Naive thymus-derived CD8-positive, alpha-beta T cell (primary cell): ENCODE measurements at regions not wholly inside any gene's neighbourhood (a gene's known extent, or its start where the extent isn't known, plus 50 kb on each side); places are given as distances from the start of the nearest gene placed in this dataset.
"Not testable (repeated sequence)": the region's sequence is repeated elsewhere in the genome, so short reads cannot be mapped to it uniquely, and the experiment has no call there.

ENCODE experiments used
- ATAC-seq, 2 donors: fragments of 150-1000 bp; cut with Tn5 transposase in 1 of 2; sonication (Bioruptor Pico), chemical (Tn5 transposase) in 1 of 2; 1 replicate in 1 of 2; 2 replicates in 1 of 2; pipeline ENCODE4 v1.10.0; 2021; ENCODE audit warnings: mild to moderate bottlenecking in 2 of 2, moderate library complexity in 2 of 2
- POLR2A ChIA-PET: fragments of 350-600 bp; sonication (Branson Sonifier 250); formaldehyde crosslinking; loops from one replicate; lab custom pipeline; 2021; ENCODE audit warnings: antibody characterized with exemption; lab: Charles Lee
- DNase-seq, 10 donors: peaks; one replicate each; pipeline versions ENCODE4 v3.0.0 to v3.0.0-alpha.2; 2020 to 2022
- H3K27ac Mint-ChIP-seq, 10 donors: one replicate each; pipeline ENCODE4 v1.8.0; 2020 to 2022; ENCODE audit warnings: mild to moderate bottlenecking in 10 of 10, mixed read lengths in 10 of 10, moderate library complexity in 4 of 10, inconsistent platforms in 1 of 10
- H3K27me3 Mint-ChIP-seq, 5 donors: one replicate each; pipeline ENCODE4 v1.8.0; 2021 to 2022; ENCODE audit warnings: mixed read lengths in 5 of 5
- H3K36me3 Mint-ChIP-seq, 3 donors: one replicate each; pipeline ENCODE4 v1.8.0; 2020 to 2022; ENCODE audit warnings: mixed read lengths in 3 of 3, mild to moderate bottlenecking in 2 of 3, inconsistent platforms in 1 of 3
- H3K4me1 Mint-ChIP-seq, 4 donors: one replicate each; pipeline ENCODE4 v1.8.0; 2021 to 2022; ENCODE audit warnings: mixed read lengths in 4 of 4
- H3K4me3 Mint-ChIP-seq, 10 donors: one replicate each; pipeline ENCODE4 v1.8.0; 2020 to 2022; ENCODE audit warnings: mild to moderate bottlenecking in 10 of 10, mixed read lengths in 10 of 10, moderate library complexity in 6 of 10, inconsistent platforms in 1 of 10
- H3K9me3 Mint-ChIP-seq, 9 donors: one replicate each; pipeline ENCODE4 v1.8.0; 2020 to 2022; ENCODE audit warnings: mixed read lengths in 9 of 9, mild to moderate bottlenecking in 3 of 9, inconsistent platforms in 1 of 9, moderate library complexity in 1 of 9

DNA sequence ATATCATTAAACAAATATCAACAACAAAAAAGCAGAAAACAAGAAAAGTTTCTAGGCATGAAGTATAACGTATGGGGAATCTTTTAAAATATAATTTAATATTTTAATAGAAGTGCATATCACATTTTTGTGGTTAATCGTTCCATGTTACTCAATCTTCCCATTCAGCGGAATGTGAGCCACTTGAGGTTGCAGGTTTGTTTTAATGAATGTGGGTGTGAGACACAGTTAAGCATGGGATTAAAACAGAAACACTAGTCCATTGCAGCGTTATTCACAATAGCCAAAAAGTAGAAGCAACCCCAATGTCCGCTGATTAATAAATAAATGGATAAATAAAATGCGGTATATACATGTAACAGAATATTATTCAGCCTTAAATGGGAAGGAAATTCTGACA is 146.0 kb downstream of the NDFIP2 start:
- ATAC-seq (no peak), DNase-seq (no peak)
- Mint-ChIP-seq H3K36me3 (no peaks in the 10 kb centered on the region), H3K9me3 (peaks cover 0 to 2% (median 0%) of the 10 kb centered on the region in 9 donors), H3K4me3 (no peak overlapping the region), H3K27ac (no peak overlapping the region), H3K27me3 (peaks cover 8 to 17% (median 11%) of the 10 kb centered on the region in 5 donors), H3K4me1 (no peaks in the 10 kb centered on the region)
- POLR2A ChIA-PET: no interaction called here

DNA sequence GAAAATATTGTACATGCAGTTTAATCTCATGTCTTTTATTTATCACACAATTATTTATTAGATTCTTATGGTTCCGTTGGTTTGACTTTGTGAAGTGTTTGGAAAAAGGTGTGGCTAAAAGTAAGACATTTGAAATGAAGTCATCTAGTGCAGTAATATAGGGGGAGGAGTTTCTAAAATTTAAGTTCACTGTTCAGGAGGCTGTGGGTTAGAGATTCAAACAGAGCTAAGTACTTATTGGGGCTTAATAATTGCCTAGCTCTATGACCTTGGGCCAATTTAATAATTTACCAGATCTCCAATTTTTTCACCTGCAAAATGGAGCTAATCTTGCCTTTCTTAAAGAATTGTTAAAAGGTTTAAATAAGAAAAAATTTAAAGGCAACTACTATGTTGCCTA is 144.6 kb downstream of the NDFIP2 start:
- POLR2A ChIA-PET: no interaction called here

DNA sequence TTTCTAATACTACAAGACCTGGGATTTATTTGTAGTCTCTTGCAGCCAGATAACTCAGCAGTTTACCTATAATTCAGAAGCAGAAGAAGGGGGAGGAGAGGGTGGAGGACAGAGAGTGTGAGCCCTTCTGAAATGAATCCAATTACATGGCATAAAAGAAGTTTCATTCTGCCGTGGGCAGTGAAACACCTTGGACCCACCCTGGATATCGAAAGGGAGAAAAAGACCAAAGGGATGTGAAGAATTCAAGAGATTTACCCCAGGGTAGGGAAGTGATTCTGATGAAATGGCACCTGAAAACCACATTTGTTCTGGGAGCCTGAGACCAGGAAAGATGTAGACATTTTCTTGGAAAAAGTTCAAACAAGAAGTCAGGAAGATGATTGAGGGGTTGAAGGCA is 140.9 kb downstream of the NDFIP2 start:
- no peak for DNase-seq
- Mint-ChIP-seq H3K4me1 (no peaks in the 10 kb centered on the region), H3K36me3 (no peaks in the 10 kb centered on the region), H3K4me3 (no peak overlapping the region), H3K27ac (no peak overlapping the region), H3K9me3 (peaks cover 0 to 9% (median 0%) of the 10 kb centered on the region in 9 donors), H3K27me3 (peaks cover 7 to 35% (median 23%) of the 10 kb centered on the region in 5 donors)
- POLR2A ChIA-PET: no interaction called here
- no peak for ATAC-seq

More for the DNA sequence above, 144.6 kb downstream of the NDFIP2 start:
- H3K27ac Mint-ChIP-seq: no peak overlapping the region
- peaks cover 8 to 23% (median 11%) of the 10 kb centered on the region in 5 donors for H3K27me3 Mint-ChIP-seq
- H3K9me3 Mint-ChIP-seq: peaks cover 0 to 4% (median 0%) of the 10 kb centered on the region in 9 donors
- ATAC-seq (no peak), DNase-seq (no peak)
- H3K4me1 Mint-ChIP-seq: no peaks in the 10 kb centered on the region
- H3K36me3 Mint-ChIP-seq: no peaks in the 10 kb centered on the region
- H3K4me3 Mint-ChIP-seq: no peak overlapping the region

DNA sequence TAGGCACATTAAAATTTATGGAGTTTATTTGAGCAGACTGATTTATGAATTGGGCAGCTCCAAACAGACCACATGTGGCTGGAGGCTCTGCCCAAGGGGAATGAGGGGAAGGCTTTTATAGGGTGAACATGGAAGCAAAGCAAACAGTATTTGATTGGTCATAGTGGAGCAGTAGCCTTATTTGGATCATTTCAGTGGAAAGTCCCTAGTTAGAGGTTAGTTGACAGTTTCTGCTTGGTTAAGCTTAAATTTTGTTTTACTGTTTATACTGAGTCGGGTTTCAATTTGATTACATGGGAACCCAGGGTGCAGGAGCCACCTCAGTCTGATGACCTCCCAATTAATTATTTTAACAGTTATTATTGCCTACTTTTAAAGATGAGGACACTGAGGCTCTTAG is 140.5 kb downstream of the NDFIP2 start:
- peaks cover 0 to 9% (median 0%) of the 10 kb centered on the region in 9 donors for H3K9me3 Mint-ChIP-seq
- H3K36me3 Mint-ChIP-seq: no peaks in the 10 kb centered on the region
- H3K27me3 Mint-ChIP-seq: peaks cover 7 to 35% (median 23%) of the 10 kb centered on the region in 5 donors
- no peak overlapping the region for H3K27ac Mint-ChIP-seq
- no peak for DNase-seq
- ATAC-seq: no peak
- POLR2A ChIA-PET: no interaction called here
- no peaks in the 10 kb centered on the region for H3K4me1 Mint-ChIP-seq
- no peak overlapping the region for H3K4me3 Mint-ChIP-seq

DNA sequence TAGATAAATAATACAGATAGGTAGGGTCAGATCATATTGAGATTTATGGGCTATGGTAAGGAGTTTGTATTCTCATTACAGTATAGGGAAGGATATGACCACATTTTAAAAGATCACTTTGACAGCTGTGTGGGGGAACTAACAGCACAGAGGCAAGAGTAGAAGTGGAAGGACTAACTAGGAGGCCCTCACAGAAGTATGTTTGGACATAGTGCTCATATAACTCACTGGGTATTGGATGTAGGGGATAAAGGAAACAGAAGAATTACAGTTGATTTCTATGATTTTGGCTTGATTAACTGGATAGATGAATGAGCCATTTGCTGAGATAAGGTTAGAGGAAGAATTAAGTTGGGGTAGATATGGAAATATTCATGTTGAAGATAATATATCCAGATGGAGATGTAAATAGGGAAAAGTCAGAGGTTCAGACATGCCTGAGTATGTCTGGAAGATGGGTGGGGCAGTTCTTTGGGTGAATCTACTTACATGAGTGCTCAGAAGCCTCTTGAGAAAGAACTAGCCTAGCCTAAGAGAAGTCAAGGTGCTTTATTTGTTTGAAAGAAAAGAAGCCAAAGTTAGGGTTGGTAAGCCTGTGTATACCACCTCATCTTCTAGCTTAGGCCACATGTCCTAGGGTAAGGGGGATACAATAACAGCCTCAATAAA is 133.4 kb downstream of the NDFIP2 start:
- peaks cover 0 to 15% (median 0%) of the 10 kb centered on the region in 9 donors for H3K9me3 Mint-ChIP-seq
- peaks cover 0 to 6% (median 0%) of the 10 kb centered on the region in 3 donors for H3K36me3 Mint-ChIP-seq
- POLR2A ChIA-PET: no interaction called here
- no peak for ATAC-seq
- no peaks in the 10 kb centered on the region for H3K4me1 Mint-ChIP-seq
- no peak overlapping the region for H3K4me3 Mint-ChIP-seq
- peaks cover 4 to 31% (median 17%) of the 10 kb centered on the region in 5 donors for H3K27me3 Mint-ChIP-seq
- no peak overlapping the region for H3K27ac Mint-ChIP-seq
- no peak for DNase-seq

DNA sequence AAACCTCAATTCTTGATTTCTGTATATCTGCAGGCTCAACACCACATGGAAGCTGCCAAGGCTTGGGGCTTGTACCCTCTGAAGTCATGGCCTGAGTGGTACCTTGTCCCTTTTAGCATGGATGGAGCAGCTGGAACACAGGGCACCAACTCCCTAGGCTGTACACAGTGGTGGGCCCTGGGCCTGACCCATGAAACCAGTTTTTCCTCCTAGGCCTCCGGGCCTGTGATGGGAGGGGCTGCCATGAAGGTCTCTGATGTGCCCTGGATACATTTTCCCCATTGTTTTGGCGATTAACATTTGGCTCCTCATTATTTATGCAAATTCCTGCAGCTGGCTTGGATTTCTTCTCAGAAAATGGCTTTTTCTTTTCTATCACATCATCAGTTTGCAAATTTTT is 131.6 kb downstream of the NDFIP2 start:
- POLR2A ChIA-PET: no interaction called here
- H3K36me3 Mint-ChIP-seq: peaks cover 0 to 6% (median 0%) of the 10 kb centered on the region in 3 donors
- H3K9me3 Mint-ChIP-seq: peaks cover 0 to 11% (median 0%) of the 10 kb centered on the region in 9 donors
- H3K27ac Mint-ChIP-seq: no peak overlapping the region
- peaks cover 3 to 22% (median 12%) of the 10 kb centered on the region in 5 donors for H3K27me3 Mint-ChIP-seq
- ATAC-seq: no peak
- no peaks in the 10 kb centered on the region for H3K4me1 Mint-ChIP-seq
- H3K4me3 Mint-ChIP-seq: no peak overlapping the region
- DNase-seq: no peak

DNA sequence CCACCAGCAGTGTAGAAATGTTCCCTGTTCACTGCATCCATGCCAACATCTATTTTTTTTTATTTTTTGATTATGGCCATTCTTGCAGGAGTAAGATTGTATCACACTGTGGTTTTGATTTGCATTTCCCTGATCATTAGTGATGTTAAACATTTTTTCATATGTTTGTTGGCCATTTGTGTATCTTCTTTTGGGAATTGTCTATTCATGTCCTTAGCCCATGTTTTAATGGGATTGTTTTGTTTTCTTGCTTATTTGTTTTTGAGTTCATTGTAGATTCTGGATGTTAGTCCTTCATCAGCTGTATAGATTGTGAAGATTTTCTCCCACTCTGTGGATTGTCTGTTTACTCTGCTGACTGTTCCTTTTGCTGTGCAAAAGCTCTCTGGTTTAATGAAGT is 126.9 kb downstream of the NDFIP2 start:
- H3K4me3 Mint-ChIP-seq, H3K4me1 Mint-ChIP-seq, H3K27ac Mint-ChIP-seq, H3K9me3 Mint-ChIP-seq, ATAC-seq, H3K36me3 Mint-ChIP-seq, POLR2A ChIA-PET, DNase-seq: not testable (repeated sequence)
- H3K27me3 Mint-ChIP-seq: peaks cover 0 to 12% (median 5%) of the 10 kb centered on the region in 5 donors
